ENCODE measurements at regions not wholly inside any gene's neighbourhood (a gene's known extent, or its start where the extent isn't known, plus 50 kb on each side); places are given as distances from the start of the nearest gene placed in this dataset.

DNA sequence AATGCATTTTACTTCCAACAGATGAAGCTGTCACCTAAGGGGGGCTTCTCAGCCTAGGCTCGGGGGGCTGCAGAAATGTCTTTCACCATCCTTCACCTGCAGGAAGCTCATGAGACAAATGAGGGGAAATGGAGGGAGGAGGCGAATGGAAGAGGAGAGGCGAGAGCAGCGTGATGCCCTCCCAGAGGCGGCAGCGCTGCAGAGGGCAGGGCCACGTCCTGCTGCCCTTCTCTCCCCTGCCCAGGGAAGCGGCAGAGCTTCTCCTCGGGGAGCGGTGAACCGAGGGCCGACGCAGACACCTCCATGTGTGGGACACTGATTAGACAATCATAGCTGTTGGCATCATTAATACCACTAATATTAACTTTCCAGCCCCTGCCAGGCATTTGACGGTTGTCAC lies 78.3 kb downstream of the SERPINA3 start:
- TF ChIP-seq CBX2 (IDR thresholded peaks at IDR 0.05; ENCODE audit: borderline replicate concordance, low read depth) (no peak), ESRRA (IDR thresholded peaks at IDR 0.05; ENCODE audit: borderline replicate concordance, low read length) (no peak), RAD21 (conservative IDR thresholded peaks at IDR 0.05 in 1 of 2, IDR thresholded peaks at IDR 0.05 in 1 of 2) (no peak), MAX (IDR thresholded peaks at IDR 0.05) (no peak), NR3C1 (IDR thresholded peaks at IDR 0.05) (no peak), RCOR1 (IDR thresholded peaks at IDR 0.05; ENCODE audit: low read depth, low read length) (no peak), SMC3 (IDR thresholded peaks at IDR 0.05) (no peak), JUNB (IDR thresholded peaks at IDR 0.05) (no peak), HOXB5 (CRISPR knock-in tag; IDR thresholded peaks at IDR 0.05) (no peak), KDM5A (IDR thresholded peaks at IDR 0.05) (no peak), RNF2 (IDR thresholded peaks at IDR 0.05; ENCODE audit: borderline replicate concordance, low read depth) (no peak), MYC (IDR thresholded peaks at IDR 0.05; ENCODE audit: borderline replicate concordance, low read length) (no peak), CHD4 (IDR thresholded peaks at IDR 0.05; ENCODE audit: borderline replicate concordance) (no peak), KDM1A (IDR thresholded peaks at IDR 0.05; ENCODE audit: low read depth) (no peak)
- TF ChIP-seq, protein P1, sequence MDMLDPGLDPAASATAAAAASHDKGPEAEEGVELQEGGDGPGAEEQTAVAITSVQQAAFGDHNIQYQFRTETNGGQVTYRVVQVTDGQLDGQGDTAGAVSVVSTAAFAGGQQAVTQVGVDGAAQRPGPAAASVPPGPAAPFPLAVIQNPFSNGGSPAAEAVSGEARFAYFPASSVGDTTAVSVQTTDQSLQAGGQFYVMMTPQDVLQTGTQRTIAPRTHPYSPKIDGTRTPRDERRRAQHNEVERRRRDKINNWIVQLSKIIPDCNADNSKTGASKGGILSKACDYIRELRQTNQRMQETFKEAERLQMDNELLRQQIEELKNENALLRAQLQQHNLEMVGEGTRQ (IDR thresholded peaks at IDR 0.05) = no peak
- TF ChIP-seq, protein P2, sequence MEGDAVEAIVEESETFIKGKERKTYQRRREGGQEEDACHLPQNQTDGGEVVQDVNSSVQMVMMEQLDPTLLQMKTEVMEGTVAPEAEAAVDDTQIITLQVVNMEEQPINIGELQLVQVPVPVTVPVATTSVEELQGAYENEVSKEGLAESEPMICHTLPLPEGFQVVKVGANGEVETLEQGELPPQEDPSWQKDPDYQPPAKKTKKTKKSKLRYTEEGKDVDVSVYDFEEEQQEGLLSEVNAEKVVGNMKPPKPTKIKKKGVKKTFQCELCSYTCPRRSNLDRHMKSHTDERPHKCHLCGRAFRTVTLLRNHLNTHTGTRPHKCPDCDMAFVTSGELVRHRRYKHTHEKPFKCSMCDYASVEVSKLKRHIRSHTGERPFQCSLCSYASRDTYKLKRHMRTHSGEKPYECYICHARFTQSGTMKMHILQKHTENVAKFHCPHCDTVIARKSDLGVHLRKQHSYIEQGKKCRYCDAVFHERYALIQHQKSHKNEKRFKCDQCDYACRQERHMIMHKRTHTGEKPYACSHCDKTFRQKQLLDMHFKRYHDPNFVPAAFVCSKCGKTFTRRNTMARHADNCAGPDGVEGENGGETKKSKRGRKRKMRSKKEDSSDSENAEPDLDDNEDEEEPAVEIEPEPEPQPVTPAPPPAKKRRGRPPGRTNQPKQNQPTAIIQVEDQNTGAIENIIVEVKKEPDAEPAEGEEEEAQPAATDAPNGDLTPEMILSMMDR (IDR thresholded peaks at IDR 0.05) = no peak
- H3K27ac ChIP-seq = no peak overlapping the region
- H3K4me1 ChIP-seq = 0 out of 3 replicates have a peak, but pooled peaks cover 3% of the 10 kb centered on the region
- no peak overlapping the region for H3K4me3 ChIP-seq
- ATAC-seq = no peak
- no peak for DNase-seq (ENCODE audit: low read depth in 1 of 2, low spot score in 1 of 2)
- ChIA-PET POLR2A (no interaction called here), CTCF (interaction anchor here (0.7 to 5.4 kb wide), 31 partner anchors 10 to 762 kb away, joined by 3 to 45 read pairs (median 4); no protein-coding TSS in a partner anchor)
- 64% methylated on average over 14 of the region's 14 CpGs for WGBS (ENCODE audit: missing lambda C conversion rate)
- H3K9me3 ChIP-seq = no peaks in the 10 kb centered on the region
- no peak for FAIRE-seq
- no peak overlapping the region for H3K4me2 ChIP-seq

- ChIA-PET POLR2A (no interaction called here), CTCF (interaction anchor here (0.7 to 5.4 kb wide), 47 partner anchors 9 to 762 kb away, joined by 3 to 45 read pairs (median 4); no protein-coding TSS in a partner anchor)
- H3K4me1 ChIP-seq = 0 out of 3 replicates have a peak, but pooled peaks cover 3% of the 10 kb centered on the region
- no peak overlapping the region for H3K4me3 ChIP-seq
- WGBS (ENCODE audit: missing lambda C conversion rate) = 82% methylated on average over 18 of the region's 18 CpGs
- DNase-seq (ENCODE audit: low read depth in 1 of 2, low spot score in 1 of 2) = no peak
- no peak for FAIRE-seq
- ATAC-seq = peak; percentile 26 to 39; a peak in 4 of 6 replicates
- H3K27ac ChIP-seq = peak overlapping the region; percentile 62 to 72; a peak in 5 of 6 replicates
- H3K9me3 ChIP-seq = no peaks in the 10 kb centered on the region
- H3K4me2 ChIP-seq = peak overlapping the region; percentile 77
- TF ChIP-seq HOXB5 (CRISPR knock-in tag; IDR thresholded peaks at IDR 0.05) (no peak), ZSCAN20 (CRISPR knock-in tag; IDR thresholded peaks at IDR 0.05) (no peak), RFX5 (IDR thresholded peaks at IDR 0.05) (no peak), MAX (IDR thresholded peaks at IDR 0.05) (no peak), ZNF302 (CRISPR knock-in tag; IDR thresholded peaks at IDR 0.05) (no peak), SMC3 (IDR thresholded peaks at IDR 0.05) (no peak), TP53 (CRISPR knock-in tag; IDR thresholded peaks at IDR 0.05) (no peak), NR3C1 (IDR thresholded peaks at IDR 0.05) (no peak), RCOR1 (IDR thresholded peaks at IDR 0.05; ENCODE audit: low read depth, low read length) (no peak), CBX8 (IDR thresholded peaks at IDR 0.05) (no peak), RARB (CRISPR knock-in tag; IDR thresholded peaks at IDR 0.05) (no peak), NFE2L2 (conservative IDR thresholded peaks at IDR 0.05; ENCODE audit: low read length) (no peak), EHF (CRISPR knock-in tag; IDR thresholded peaks at IDR 0.05) (no peak)
- TF ChIP-seq, protein P3, sequence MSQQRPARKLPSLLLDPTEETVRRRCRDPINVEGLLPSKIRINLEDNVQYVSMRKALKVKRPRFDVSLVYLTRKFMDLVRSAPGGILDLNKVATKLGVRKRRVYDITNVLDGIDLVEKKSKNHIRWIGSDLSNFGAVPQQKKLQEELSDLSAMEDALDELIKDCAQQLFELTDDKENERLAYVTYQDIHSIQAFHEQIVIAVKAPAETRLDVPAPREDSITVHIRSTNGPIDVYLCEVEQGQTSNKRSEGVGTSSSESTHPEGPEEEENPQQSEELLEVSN (IDR thresholded peaks at IDR 0.05; ENCODE audit: borderline replicate concordance, low read depth) = no peak
Measured at GRCh38 chr14:94689985-94690400, 77.8 kb downstream of the SERPINA3 start.
